IMR-90 (cell line): ENCODE measurements at regions not wholly inside any gene's neighbourhood (a gene's known extent, or its start where the extent isn't known, plus 50 kb on each side); places are given as distances from the start of the nearest gene placed in this dataset.

Source experiments
- ATAC-seq: fragments of 200-7000 bp; cut with Tn5 transposase; 2 replicates; pipeline ENCODE4 v1.9.1; 2020; ENCODE audit warnings: low read depth, mild to moderate bottlenecking, moderate library complexity
- BruUV-seq: library from RNA; stranded (reverse); fragments of 400-500 nt; replicated peaks from 2 replicates; lab custom pipeline; 2021; lab: Mats Ljungman, UMichigan
- CTCF ChIA-PET: fragments of 300-600 bp; formaldehyde crosslinking; extraction: SDS; loops from one replicate; lab custom pipeline; 2021; ENCODE audit warnings: antibody characterized with exemption; lab: Yijun Ruan, JAX
- POLR2A ChIA-PET: fragments of 300-600 bp; sonication (Branson Sonifier 250); formaldehyde crosslinking; loops from one replicate; lab custom pipeline; 2022; ENCODE audit warnings: antibody characterized with exemption; ENCODE audit not compliant: unreplicated experiment; lab: Charles Lee
- DNase-seq: peaks from one replicate; pipeline ENCODE4 v3.0.0; 2013
- H2AFZ ChIP-seq: replicated peaks from 2 replicates; pipeline ENCODE3; 2013; ENCODE audit warnings: low read length, mild to moderate bottlenecking; ENCODE audit not compliant: poor library complexity
- H2AK5ac ChIP-seq: 2 replicates; pipeline ENCODE4 v1.6.1; 2013; ENCODE audit warnings: low read depth, low read length, inconsistent platforms
- H2AK9ac ChIP-seq: replicated peaks from 2 replicates; pipeline ENCODE3; 2013; ENCODE audit warnings: mild to moderate bottlenecking, low read depth, low read length, moderate library complexity; ENCODE audit not compliant: poor library complexity
- H2BK120ac ChIP-seq: 2 replicates; pipeline ENCODE4 v1.6.1; 2013; ENCODE audit warnings: low read depth, low read length, inconsistent platforms
- H2BK15ac ChIP-seq: 3 replicates; pipeline ENCODE4 v1.6.1; 2013; ENCODE audit warnings: low read depth, low read length, inconsistent platforms
- H2BK20ac ChIP-seq: 2 replicates; pipeline ENCODE4 v1.6.1; 2013; ENCODE audit warnings: low read depth, mild to moderate bottlenecking, inconsistent platforms, low read length, moderate library complexity
- H2BK5ac ChIP-seq: 2 replicates; pipeline ENCODE4 v1.6.1; 2013; ENCODE audit warnings: mild to moderate bottlenecking, low read depth, low read length, inconsistent platforms; ENCODE audit not compliant: poor library complexity, severe bottlenecking
- H3K14ac ChIP-seq: replicated peaks from 2 replicates; pipeline ENCODE4 v1.6.1; 2013; ENCODE audit warnings: low read depth, low read length, inconsistent platforms
- H3K18ac ChIP-seq: 2 replicates; pipeline ENCODE4 v1.6.1; 2013; ENCODE audit warnings: low read depth, low read length, control low read depth
- H3K23ac ChIP-seq: 2 replicates; pipeline ENCODE4 v1.6.1; 2013; ENCODE audit warnings: low read depth, low read length, inconsistent platforms
- H3K27ac ChIP-seq: 2 replicates; pipeline ENCODE4 v1.5.1; 2013; ENCODE audit warnings: mild to moderate bottlenecking, control low read depth, low read length; ENCODE audit not compliant: insufficient read depth
- H3K27me3 ChIP-seq: 2 replicates; pipeline ENCODE4 v1.6.1; 2013; ENCODE audit warnings: low read length; ENCODE audit not compliant: control insufficient read depth, insufficient read depth
- H3K36me3 ChIP-seq: 2 replicates; pipeline ENCODE4 v1.6.1; 2013; ENCODE audit warnings: low read length, mixed read lengths; ENCODE audit not compliant: control insufficient read depth, insufficient read depth
- H3K4ac ChIP-seq: 2 replicates; pipeline ENCODE4 v1.6.1; 2013; ENCODE audit warnings: low read depth, low read length, inconsistent platforms
- H3K4me1 ChIP-seq: 2 replicates; pipeline ENCODE4 v1.6.1; 2013; ENCODE audit warnings: low read length, mixed read lengths; ENCODE audit not compliant: control insufficient read depth, insufficient read depth
- H3K4me2 ChIP-seq: 2 replicates; pipeline ENCODE4 v1.6.1; 2013; ENCODE audit warnings: low read depth, mild to moderate bottlenecking, control low read depth, low read length, moderate library complexity
- H3K4me3 ChIP-seq: 2 replicates; pipeline ENCODE4 v1.5.1; 2013; ENCODE audit warnings: low read depth, mild to moderate bottlenecking, control low read depth, low read length, moderate library complexity; ENCODE audit not compliant: insufficient read depth
- H3K56ac ChIP-seq: 2 replicates; pipeline ENCODE4 v1.6.1; 2013; ENCODE audit warnings: low read length, inconsistent platforms; ENCODE audit not compliant: insufficient read depth; ENCODE audit errors: extremely low read depth
- H3K79me1 ChIP-seq, 2 experiments: 2 replicates each; pipeline ENCODE4 v1.6.1; 2013; ENCODE audit warnings: low read length in 2 of 2, inconsistent platforms in 1 of 2, low read depth in 1 of 2
- H3K9ac ChIP-seq: 2 replicates; pipeline ENCODE4 v1.6.1; 2013; ENCODE audit warnings: low read depth, low read length, control low read depth
- H3K9me1 ChIP-seq: 2 replicates; pipeline ENCODE4 v1.6.1; 2013; ENCODE audit warnings: low read length, inconsistent platforms; ENCODE audit not compliant: insufficient read depth
- H3K9me3 ChIP-seq: 2 replicates; pipeline ENCODE4 v1.6.1; 2013; ENCODE audit warnings: low read length; ENCODE audit not compliant: control insufficient read depth, insufficient read depth
- H4K20me1 ChIP-seq: 2 replicates; pipeline ENCODE4 v1.6.1; 2013; ENCODE audit warnings: low read length, inconsistent platforms; ENCODE audit not compliant: insufficient read depth
- H4K5ac ChIP-seq: 2 replicates; pipeline ENCODE4 v1.6.1; 2013; ENCODE audit warnings: mild to moderate bottlenecking, low read depth, low read length, control low read depth
- H4K8ac ChIP-seq, 2 experiments: 2 replicates each; pipeline ENCODE4 v1.6.1; 2013; ENCODE audit warnings: low read depth in 2 of 2, low read length in 2 of 2, control low read depth in 1 of 2, inconsistent platforms in 1 of 2
- H4K91ac ChIP-seq: 2 replicates; pipeline ENCODE4 v1.6.1; 2013; ENCODE audit warnings: low read depth, low read length, inconsistent platforms; ENCODE audit not compliant: insufficient read depth
- MAFK ChIP-seq: IDR thresholded peaks from 2 replicates; pipeline ENCODE4 v1.6.1; 2012; ENCODE audit warnings: low read depth, low read length, improper control_type of control experiment
- MXI1 ChIP-seq: IDR thresholded peaks from 2 replicates; pipeline ENCODE4 v1.6.1; 2012; ENCODE audit warnings: low read depth, mild to moderate bottlenecking, low read length, moderate library complexity, borderline replicate concordance
- RCOR1 ChIP-seq: IDR thresholded peaks from 2 replicates; pipeline ENCODE4 v1.6.1; 2012; ENCODE audit warnings: mild to moderate bottlenecking, low read length, improper control_type of control experiment; ENCODE audit not compliant: insufficient replicate concordance
- SMC3 ChIP-seq: fragments of 150-350 bp; IDR thresholded peaks from 2 replicates; pipeline ENCODE4 v1.6.1; 2016; ENCODE audit warnings: low read depth, mild to moderate bottlenecking, antibody characterized with exemption, low read length, moderate library complexity
- USF2 ChIP-seq: fragments of 150-350 bp; IDR thresholded peaks from 2 replicates; pipeline ENCODE4 v1.6.1; 2017; ENCODE audit warnings: mild to moderate bottlenecking, antibody characterized with exemption, low read length, low read depth
- WGBS, 2 experiments: methylation state at CpG; one replicate each; pipeline versions ENCODE4 v1.1.5 to v1.1.7; 2013; ENCODE audit warnings: missing lambda C conversion rate in 2 of 2; ENCODE audit not compliant: insufficient read length in 1 of 2; ENCODE audit errors: extremely low coverage in 2 of 2; 5-methylcytosine and 5-hydroxymethylcytosine counted together
- dilution Hi-C: fragments of 300-500 bp; cut with HindIII; formaldehyde crosslinking; loops from one replicate; pipeline ENCODE4 v1.14.3; 2018; ENCODE audit warnings: low sequenced_read_pairs; ENCODE audit not compliant: unreplicated experiment
- in situ Hi-C: fragments of 300-500 bp; cut with MboI; formaldehyde crosslinking; loops from 3 replicates; pipeline ENCODE4 v1.14.3; 2019; ENCODE audit warnings: low sequenced_read_pairs, inconsistent platforms, mixed read lengths
- intact Hi-C: fragments of 100-400 bp; cut with micrococcal nuclease; formaldehyde crosslinking; loops from 2 replicates; pipeline ENCODE4 v1.10.0; 2022

DNA sequence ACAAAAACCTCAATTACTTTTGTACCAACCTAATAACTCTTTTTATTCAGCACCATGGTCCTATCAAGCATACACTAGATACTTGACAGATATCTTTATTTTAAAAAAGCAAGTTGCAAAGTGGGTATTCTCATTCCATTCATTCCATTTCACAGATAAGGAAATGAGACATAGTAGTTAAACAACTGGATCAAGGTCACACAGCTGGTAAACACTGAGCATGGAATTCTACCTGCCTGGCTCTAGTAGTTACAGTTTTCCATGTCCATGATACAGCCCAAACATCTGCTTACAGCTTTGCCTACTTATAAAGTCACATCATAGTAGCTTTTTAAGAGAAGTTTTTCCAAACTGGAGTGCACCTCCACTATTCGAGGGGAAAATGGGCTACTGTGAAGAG is 57.1 kb upstream of the SERTM1 start:
- no peak overlapping the region for H4K5ac ChIP-seq
- no peak overlapping the region for H2AK5ac ChIP-seq
- no peak overlapping the region for H3K27ac ChIP-seq
- ChIA-PET CTCF (no interaction called here), POLR2A (no interaction called here)
- H3K36me3 ChIP-seq, result no peaks in the 10 kb centered on the region
- H3K23ac ChIP-seq, result no peak overlapping the region
- no peak overlapping the region for H2AK9ac ChIP-seq
- H3K79me1 ChIP-seq, result no peaks in the 10 kb centered on the region
- no peak overlapping the region for H3K56ac ChIP-seq
- H4K91ac ChIP-seq, result no peak overlapping the region
- H3K18ac ChIP-seq, result no peak overlapping the region
- intact Hi-C loops, result no loop called here
- H3K4me3 ChIP-seq, result no peak overlapping the region
- H4K20me1 ChIP-seq, result no peaks in the 10 kb centered on the region
- H3K4ac ChIP-seq, result no peak overlapping the region
- ATAC-seq (no peak), DNase-seq (no peak)
- no peaks in the 10 kb centered on the region for H3K4me1 ChIP-seq
- H4K8ac ChIP-seq, result no peak overlapping the region
- H2BK20ac ChIP-seq, result no peak overlapping the region
- no peak for TF ChIP-seq RCOR1
- TF ChIP-seq USF2, result no peak
- TF ChIP-seq MXI1, result no peak
- no peak for TF ChIP-seq MAFK
- no peak for TF ChIP-seq SMC3
- no peak overlapping the region for H2AFZ ChIP-seq
- dilution Hi-C loops, result no loop called here
- WGBS, 2 experiments, result no CpG with 5 or more reads among the region's 1 CpG
- H3K9ac ChIP-seq, result no peak overlapping the region
- no peak overlapping the region for H3K14ac ChIP-seq
- no peak overlapping the region for H2BK15ac ChIP-seq
- no TSS peak for BruUV-seq
- H3K4me2 ChIP-seq, result no peak overlapping the region
- H2BK5ac ChIP-seq, result no peak overlapping the region
- no peak overlapping the region for H2BK120ac ChIP-seq
- H3K9me3 ChIP-seq, result no peaks in the 10 kb centered on the region
- H3K9me1 ChIP-seq, result no peaks in the 10 kb centered on the region
- in situ Hi-C loops, result no loop called here
- no peaks in the 10 kb centered on the region for H3K27me3 ChIP-seq
